Right lobe of liver (tissue), 6 donors: ENCODE measurements at regions not wholly inside any gene's neighbourhood (a gene's known extent, or its start where the extent isn't known, plus 50 kb on each side); places are given as distances from the start of the nearest gene placed in this dataset.
A peak's percentile ranks its signal among the peaks of the same experiment; 100 is the strongest.

Experiments
- ATAC-seq, 4 donors: fragments of 200-7000 bp; cut with Tn5 transposase; one replicate each; pipeline ENCODE4 v1.9.1; 2020; ENCODE audit warnings: mild to moderate bottlenecking in 4 of 4, moderate library complexity in 4 of 4
- DNase-seq, 3 donors: peaks; one replicate each; pipeline ENCODE4 v3.0.0-alpha.2; 2020
- H3K27ac ChIP-seq, 3 donors: fragments of 200-600 bp; one replicate each; pipeline ENCODE4 v1.8.0; 2022
- H3K27me3 ChIP-seq, 2 donors: fragments of 200-600 bp; one replicate each; pipeline ENCODE4 v1.8.0; 2022
- H3K36me3 ChIP-seq, 4 donors: fragments of 200-600 bp; sonication (generic) in 1 of 4; one replicate each; pipeline versions ENCODE4 v1.5.1 to v1.8.0; 2017 to 2022; ENCODE audit warnings: control low read depth in 1 of 4
- H3K4me1 ChIP-seq, 4 donors: fragments of 200-600 bp; sonication (generic) in 1 of 4; one replicate each; pipeline versions ENCODE4 v1.5.1 to v1.8.0; 2017 to 2022; ENCODE audit warnings: control low read depth in 1 of 4
- H3K4me3 ChIP-seq, 3 donors: fragments of 200-600 bp; one replicate each; pipeline ENCODE4 v1.8.0; 2022
- H3K9me3 ChIP-seq, 4 donors: fragments of 200-600 bp; sonication (generic) in 1 of 4; one replicate each; pipeline versions ENCODE4 v1.5.1 to v1.8.0; 2017 to 2022; ENCODE audit warnings: control low read depth in 1 of 4
- CTCF ChIP-seq, 4 donors: fragments of 200-600 bp in 3 of 4; fragments of 450-650 bp in 1 of 4; IDR thresholded peaks; one replicate each; pipeline versions ENCODE4 v1.5.1 to v1.8.0; 2016 to 2022; ENCODE audit warnings: antibody characterized with exemption in 4 of 4, mild to moderate bottlenecking in 2 of 4
- POLR2A ChIP-seq: fragments of 450-650 bp; IDR thresholded peaks from one replicate; pipeline ENCODE4 v1.6.1; 2017; ENCODE audit warnings: antibody characterized with exemption, mild to moderate bottlenecking
- WGBS: methylation state at CpG from one replicate; pipeline ENCODE4 v1.1.6; 2018; ENCODE audit warnings: low coverage, low lambda C conversion rate; ENCODE audit not compliant: insufficient coverage; ENCODE audit errors: missing lambda C conversion rate; 5-methylcytosine and 5-hydroxymethylcytosine counted together
- intact Hi-C, 2 donors: fragments of 100-400 bp; cut with DNase I; formaldehyde crosslinking; loops; one replicate each; pipeline versions ENCODE4 v1.11.2 to v1.14.1; 2022
- donor health status: DM: no; HTN: yes; CAD: no.
- donor health status: DM: no; HTN: no; CAD: no.
- donor health status: DM: no; HTN: no; CAD: no.
- donor health status: DM: no; HTN: yes; CAD: no.
- donor health status: DM: no; HTN: yes; CAD: no.

- intact Hi-C loops, result no loop called here
- WGBS, result 62% methylated on average over 6 of the region's 11 CpGs
- no peak for TF ChIP-seq CTCF (IDR thresholded peaks at IDR 0.05)
- no peak for TF ChIP-seq POLR2A
- Histone ChIP-seq H3K36me3 (no peaks in the 10 kb centered on the region), H3K4me3 (no peak overlapping the region), H3K9me3 (no peaks in the 10 kb centered on the region), H3K27me3 (no peaks in the 10 kb centered on the region), H3K4me1 (no peaks in the 10 kb centered on the region), H3K27ac (no peak overlapping the region)
- DNase-seq (no peak), ATAC-seq (no peak)
These were observed 137.4 kb upstream of the NTF3 start for GRCh38 chr12:5294274-5295070.

- ATAC-seq, result no peak
These were observed 136.8 kb upstream of the NTF3 start for GRCh38 chr12:5295151-5295550.

GRCh38 chr12:5295996-5296395 lies 135.9 kb upstream of the NTF3 start:
- H3K4me3 ChIP-seq, result no peak overlapping the region
- no peaks in the 10 kb centered on the region for H3K36me3 ChIP-seq
- no peaks in the 10 kb centered on the region for H3K27me3 ChIP-seq
- DNase-seq (no peak), ATAC-seq (no peak)
- no peaks in the 10 kb centered on the region for H3K9me3 ChIP-seq
- H3K27ac ChIP-seq, result no peak overlapping the region
- H3K4me1 ChIP-seq, result no peaks in the 10 kb centered on the region
- TF ChIP-seq CTCF (IDR thresholded peaks at IDR 0.05) (no peak), POLR2A (no peak)
- intact Hi-C loops, result no loop called here
- 79% methylated on average over 2 of the region's 2 CpGs for WGBS

More at GRCh38 chr12:5295151-5295550, 136.8 kb upstream of the NTF3 start:
- no peaks in the 10 kb centered on the region for H3K36me3 ChIP-seq
- DNase-seq, result no peak
- TF ChIP-seq POLR2A (no peak), CTCF (IDR thresholded peaks at IDR 0.05) (no peak)
- no peak overlapping the region for H3K27ac ChIP-seq
- H3K4me3 ChIP-seq, result no peak overlapping the region
- no peaks in the 10 kb centered on the region for H3K27me3 ChIP-seq
- no peaks in the 10 kb centered on the region for H3K4me1 ChIP-seq
- WGBS, result 84% methylated on average over 3 of the region's 3 CpGs
- H3K9me3 ChIP-seq, result no peaks in the 10 kb centered on the region
- intact Hi-C loops, result no loop called here

- DNase-seq (no peak), ATAC-seq (peak; percentile 68 to 89 (median 78))
- H3K4me1 ChIP-seq, result peaks cover 0 to 9% (median 0%) of the 10 kb centered on the region in 4 donors
- H3K27me3 ChIP-seq, result no peaks in the 10 kb centered on the region
- no peak overlapping the region for H3K4me3 ChIP-seq
- no peaks in the 10 kb centered on the region for H3K36me3 ChIP-seq
- intact Hi-C loops, result no loop called here
- H3K27ac ChIP-seq, result no peak overlapping the region
- no peaks in the 10 kb centered on the region for H3K9me3 ChIP-seq
- no peak for TF ChIP-seq CTCF (IDR thresholded peaks at IDR 0.05)
- TF ChIP-seq POLR2A, result no peak
These were observed 130.4 kb upstream of the NTF3 start for GRCh38 chr12:5301539-5301938.
